ENCODE measurements at regions not wholly inside any gene's neighbourhood (a gene's known extent, or its start where the extent isn't known, plus 50 kb on each side); places are given as distances from the start of the nearest gene placed in this dataset.
A peak's percentile ranks its signal among the peaks of the same experiment; 100 is the strongest.

GRCh38 chr15:95024351-95024750 is 793.0 kb downstream of the MCTP2 start:
- no peak overlapping the region for H3K4me3 Mint-ChIP-seq
- ATAC-seq = peak; percentile 54

GRCh38 chr15:95025924-95026728 is 794.8 kb downstream of the MCTP2 start:
- no peak overlapping the region for H3K27ac Mint-ChIP-seq
- no peaks in the 10 kb centered on the region for H3K9me3 Mint-ChIP-seq

More at GRCh38 chr15:95024351-95024750, 793.0 kb downstream of the MCTP2 start:
- H3K36me3 ChIP-seq (ENCODE audit: insufficient read depth) = no peaks in the 10 kb centered on the region
- no peak overlapping the region for H2AFZ ChIP-seq
- Mint-ChIP-seq H3K27ac (no peak overlapping the region; the same call in 1 of the 2 replicates), H3K27me3 (ENCODE audit: insufficient read depth, low read depth, poor library complexity) (peaks cover 3% of the 10 kb centered on the region), H3K36me3 (ENCODE audit: low read depth) (no peaks in the 10 kb centered on the region), H3K9me3 (no peaks in the 10 kb centered on the region), H3K4me1 (peaks cover under 1% of the 10 kb centered on the region; the same call in 2 of the 3 replicates)
- no peaks in the 10 kb centered on the region for H3F3A ChIP-seq (replicated peaks; ENCODE audit: low read depth)
- TF ChIP-seq CTCF (conservative IDR thresholded peaks at IDR 0.05; ENCODE audit: low read depth in 2 of 2) (peak; percentile 66 to 70), CREB1 (CRISPR knock-in tag; IDR thresholded peaks at IDR 0.05; ENCODE audit: low read depth) (no peak), JUNB (IDR thresholded peaks at IDR 0.05; ENCODE audit: unreplicated experiment) (no peak), ZNF331 (CRISPR knock-in tag; IDR thresholded peaks at IDR 0.05; ENCODE audit: low read depth) (no peak)
- no peaks in the 10 kb centered on the region for H3K27me3 ChIP-seq (ENCODE audit: insufficient read depth)
- H3K79me2 ChIP-seq (replicated peaks; ENCODE audit: insufficient read depth) = no peaks in the 10 kb centered on the region
- peak; percentile 86 for DNase-seq (ENCODE audit: low spot score)
- no peaks in the 10 kb centered on the region for H4K20me1 ChIP-seq (replicated peaks; ENCODE audit: insufficient read depth)
- H3K9me2 ChIP-seq (ENCODE audit: insufficient read depth) = no peaks in the 10 kb centered on the region
- H3K4me2 ChIP-seq = no peak overlapping the region
- H3K4me3 ChIP-seq = no peak overlapping the region
- H3K27ac ChIP-seq (ENCODE audit: low read depth) = no peak overlapping the region
- no peaks in the 10 kb centered on the region for H3K4me1 ChIP-seq (ENCODE audit: insufficient read depth)

More at GRCh38 chr15:95025924-95026728, 794.8 kb downstream of the MCTP2 start:
- Histone ChIP-seq H3F3A (replicated peaks; ENCODE audit: low read depth) (no peaks in the 10 kb centered on the region), H2AFZ (no peak overlapping the region), H3K9me2 (ENCODE audit: insufficient read depth) (no peaks in the 10 kb centered on the region), H3K36me3 (ENCODE audit: insufficient read depth) (no peaks in the 10 kb centered on the region), H3K27ac (ENCODE audit: low read depth) (no peak overlapping the region), H3K4me2 (no peak overlapping the region), H3K4me1 (ENCODE audit: insufficient read depth) (no peaks in the 10 kb centered on the region), H3K27me3 (ENCODE audit: insufficient read depth) (no peaks in the 10 kb centered on the region), H4K20me1 (replicated peaks; ENCODE audit: insufficient read depth) (no peaks in the 10 kb centered on the region), H3K79me2 (replicated peaks; ENCODE audit: insufficient read depth) (no peaks in the 10 kb centered on the region), H3K4me3 (no peak overlapping the region)
- ATAC-seq = peak; percentile 87
- TF ChIP-seq CTCF (conservative IDR thresholded peaks at IDR 0.05; ENCODE audit: low read depth in 2 of 2) = peak; percentile 73 to 83
- TF ChIP-seq ZNF462 (CRISPR knock-in tag; IDR thresholded peaks at IDR 0.05) = no peak
- H3K4me1 Mint-ChIP-seq = no peaks in the 10 kb centered on the region
- H3K27me3 Mint-ChIP-seq (ENCODE audit: insufficient read depth, low read depth, poor library complexity) = peaks cover 3% of the 10 kb centered on the region
- H3K36me3 Mint-ChIP-seq (ENCODE audit: low read depth) = no peaks in the 10 kb centered on the region
- no peak overlapping the region for H3K4me3 Mint-ChIP-seq
- DNase-seq (ENCODE audit: low spot score) = peak; percentile 79
